SH-SY5Y (cell line): ENCODE measurements at regions not wholly inside any gene's neighbourhood (a gene's known extent, or its start where the extent isn't known, plus 50 kb on each side); places are given as distances from the start of the nearest gene placed in this dataset.

ENCODE experiments used
- GATA2 ChIP-seq: IDR thresholded peaks from 2 replicates; pipeline ENCODE4 v1.6.1; 2011; ENCODE audit warnings: mild to moderate bottlenecking, low read depth, low read length
- GATA3 ChIP-seq: IDR thresholded peaks from 2 replicates; pipeline ENCODE4 v1.6.1; 2011; ENCODE audit warnings: low read depth, mild to moderate bottlenecking, low read length, moderate library complexity

DNA sequence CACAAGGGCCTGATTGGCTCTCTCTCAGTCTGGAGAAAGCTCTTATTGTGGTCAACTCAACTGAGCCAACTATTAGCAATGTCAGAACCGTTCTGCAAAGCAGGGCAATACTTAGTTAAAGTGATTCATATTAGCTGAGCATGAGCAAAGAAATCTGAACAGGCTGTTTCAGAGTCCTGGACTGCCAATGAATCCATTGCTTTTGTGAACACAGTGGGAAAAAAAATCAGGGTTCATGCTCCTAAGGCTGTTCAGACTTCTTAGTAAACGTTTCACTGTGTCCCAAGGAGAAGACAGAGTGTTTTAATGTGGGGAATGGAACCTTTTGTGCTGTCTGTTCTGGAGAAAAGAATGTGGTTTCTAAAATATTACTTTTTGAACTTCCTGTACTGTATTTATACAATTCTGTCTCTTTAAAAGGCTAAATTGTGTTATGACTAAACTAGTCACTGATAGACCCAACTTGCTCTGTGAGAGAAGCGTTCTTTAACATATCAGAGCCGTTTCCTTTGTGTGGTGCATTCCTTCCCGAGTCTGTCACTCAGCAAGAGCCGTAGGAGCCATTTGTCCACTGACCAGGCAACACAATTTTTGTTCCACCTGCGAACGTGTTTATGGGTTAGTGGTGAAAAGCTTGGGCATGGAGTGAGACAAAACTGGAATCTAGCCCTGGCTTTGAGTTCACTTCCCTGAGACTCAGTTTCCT, 366.1 kb downstream of the FBXO8 start:
- TF ChIP-seq GATA2 (no peak), GATA3 (no peak)
